ENCODE measurements at regions not wholly inside any gene's neighbourhood (a gene's known extent, or its start where the extent isn't known, plus 50 kb on each side); places are given as distances from the start of the nearest gene placed in this dataset.

- Histone ChIP-seq H2AFZ (ENCODE audit: low read length) (no peak overlapping the region), H3K4me2 (ENCODE audit: low read depth, low read length, poor library complexity, severe bottlenecking) (no peak overlapping the region), H3K79me2 (ENCODE audit: insufficient read depth, low read length) (no peaks in the 10 kb centered on the region), H3K4me1 (ENCODE audit: insufficient read depth, low read length, poor library complexity, severe bottlenecking) (peaks cover 7% of the 10 kb centered on the region), H3K9ac (ENCODE audit: low read depth, low read length, poor library complexity, severe bottlenecking) (no peak overlapping the region), H3K9me2 (replicated peaks; ENCODE audit: low read depth, low read length) (no peaks in the 10 kb centered on the region), H3K9me3 (ENCODE audit: insufficient read depth, low read depth, low read length) (no peaks in the 10 kb centered on the region), H3K4me3 (ENCODE audit: low read length, poor library complexity, severe bottlenecking) (no peak overlapping the region), H3F3A (ENCODE audit: low read depth) (no peaks in the 10 kb centered on the region), H3K36me3 (ENCODE audit: insufficient read depth, low read length) (no peaks in the 10 kb centered on the region), H4K20me1 (ENCODE audit: insufficient read depth, low read length, poor library complexity, severe bottlenecking) (no peaks in the 10 kb centered on the region), H3K27me3 (ENCODE audit: insufficient read depth, low read length, poor library complexity, severe bottlenecking) (no peaks in the 10 kb centered on the region)
- no peak for TF ChIP-seq EZH2phosphoT487 (IDR thresholded peaks at IDR 0.05; ENCODE audit: borderline replicate concordance)
Observed at GRCh38 chr2:224102991-224103390, 63.9 kb upstream of the SERPINE2 start.

- Histone ChIP-seq H3K79me2 (ENCODE audit: insufficient read depth, low read length) (no peaks in the 10 kb centered on the region), H3K4me1 (ENCODE audit: insufficient read depth, low read length, poor library complexity, severe bottlenecking) (peaks cover 7% of the 10 kb centered on the region), H3K4me3 (ENCODE audit: low read length, poor library complexity, severe bottlenecking) (no peak overlapping the region), H3K9ac (ENCODE audit: low read depth, low read length, poor library complexity, severe bottlenecking) (no peak overlapping the region), H3K9me3 (ENCODE audit: insufficient read depth, low read depth, low read length) (no peaks in the 10 kb centered on the region), H2AFZ (ENCODE audit: low read length) (no peak overlapping the region), H3K36me3 (ENCODE audit: insufficient read depth, low read length) (no peaks in the 10 kb centered on the region), H3K9me2 (replicated peaks; ENCODE audit: low read depth, low read length) (no peaks in the 10 kb centered on the region), H4K20me1 (ENCODE audit: insufficient read depth, low read length, poor library complexity, severe bottlenecking) (no peaks in the 10 kb centered on the region), H3K4me2 (ENCODE audit: low read depth, low read length, poor library complexity, severe bottlenecking) (no peak overlapping the region), H3K27me3 (ENCODE audit: insufficient read depth, low read length, poor library complexity, severe bottlenecking) (no peaks in the 10 kb centered on the region), H3F3A (ENCODE audit: low read depth) (no peaks in the 10 kb centered on the region)
- no peak for TF ChIP-seq EZH2phosphoT487 (IDR thresholded peaks at IDR 0.05; ENCODE audit: borderline replicate concordance)
- no peak for TF ChIP-seq CTCF (conservative IDR thresholded peaks at IDR 0.05; ENCODE audit: low read length)
Observed at GRCh38 chr2:224101820-224102630, 62.9 kb upstream of the SERPINE2 start.

GRCh38 chr2:224099861-224100643 lies 61.0 kb upstream of the SERPINE2 start:
- Histone ChIP-seq H3K4me2 (ENCODE audit: low read depth, low read length, poor library complexity, severe bottlenecking) (no peak overlapping the region), H2AFZ (ENCODE audit: low read length) (no peak overlapping the region), H3K4me3 (ENCODE audit: low read length, poor library complexity, severe bottlenecking) (no peak overlapping the region), H3K9ac (ENCODE audit: low read depth, low read length, poor library complexity, severe bottlenecking) (no peak overlapping the region), H3F3A (ENCODE audit: low read depth) (no peaks in the 10 kb centered on the region), H3K9me2 (replicated peaks; ENCODE audit: low read depth, low read length) (no peaks in the 10 kb centered on the region), H3K36me3 (ENCODE audit: insufficient read depth, low read length) (no peaks in the 10 kb centered on the region), H3K27me3 (ENCODE audit: insufficient read depth, low read length, poor library complexity, severe bottlenecking) (no peaks in the 10 kb centered on the region), H3K9me3 (ENCODE audit: insufficient read depth, low read depth, low read length) (no peaks in the 10 kb centered on the region), H3K4me1 (ENCODE audit: insufficient read depth, low read length, poor library complexity, severe bottlenecking) (peaks cover 7% of the 10 kb centered on the region), H3K79me2 (ENCODE audit: insufficient read depth, low read length) (no peaks in the 10 kb centered on the region), H4K20me1 (ENCODE audit: insufficient read depth, low read length, poor library complexity, severe bottlenecking) (no peaks in the 10 kb centered on the region)
- TF ChIP-seq EZH2phosphoT487 (IDR thresholded peaks at IDR 0.05; ENCODE audit: borderline replicate concordance) (no peak), CTCF (conservative IDR thresholded peaks at IDR 0.05; ENCODE audit: low read length) (no peak)
